ENCODE measurements at regions not wholly inside any gene's neighbourhood (a gene's known extent, or its start where the extent isn't known, plus 50 kb on each side); places are given as distances from the start of the nearest gene placed in this dataset.

- no peak for DNase-seq (ENCODE audit: low read depth)
These were observed 59.6 kb upstream of the ADAMTS19 start for GRCh38 chr5:129400395-129400983.

- DNase-seq (ENCODE audit: low read depth) = no peak
These were observed 54.9 kb upstream of the ADAMTS19 start for GRCh38 chr5:129405222-129405621.

GRCh38 chr5:129406440-129406839, 53.7 kb upstream of the ADAMTS19 start:
- DNase-seq (ENCODE audit: low read depth) = no peak
